Brain microvascular endothelial cell (primary cell): ENCODE measurements at regions not wholly inside any gene's neighbourhood (a gene's known extent, or its start where the extent isn't known, plus 50 kb on each side); places are given as distances from the start of the nearest gene placed in this dataset.

Experiments used
- DNase-seq: peaks from one replicate; pipeline ENCODE4 v3.0.0-alpha.2; 2020
- H3K27ac ChIP-seq: fragments of 250-450 bp; sonication (Bioruptor Pico); 2 replicates; pipeline ENCODE4 v1.5.1; 2020; ENCODE audit warnings: mild to moderate bottlenecking, moderate library complexity
- H3K27me3 ChIP-seq: fragments of 250-450 bp; sonication (Bioruptor Pico); replicated peaks from 2 replicates; pipeline ENCODE4 v1.5.1; 2020; ENCODE audit warnings: mild to moderate bottlenecking
- H3K36me3 ChIP-seq: fragments of 250-450 bp; sonication (Bioruptor Pico); replicated peaks from 2 replicates; pipeline ENCODE4 v1.5.1; 2020; ENCODE audit warnings: mild to moderate bottlenecking
- H3K4me3 ChIP-seq: 2 replicates; pipeline ENCODE4 v1.5.1; 2011; ENCODE audit warnings: low read depth, mild to moderate bottlenecking, control low read depth, low read length, moderate library complexity
- in situ Hi-C: cut with HindIII; loops from 2 replicates; pipeline ENCODE4 v1.10.0; 2017; ENCODE audit warnings: low sequenced_read_pairs, low pct_ligation_motif_present
- TF ChIP-seq, protein P1 (sequence below): IDR thresholded peaks from 2 replicates; pipeline ENCODE4 v1.5.1; 2011; ENCODE audit warnings: low read depth, mild to moderate bottlenecking, moderate library complexity, low read length, control low read depth, inconsistent platforms; ENCODE audit errors: missing control alignments

DNA sequence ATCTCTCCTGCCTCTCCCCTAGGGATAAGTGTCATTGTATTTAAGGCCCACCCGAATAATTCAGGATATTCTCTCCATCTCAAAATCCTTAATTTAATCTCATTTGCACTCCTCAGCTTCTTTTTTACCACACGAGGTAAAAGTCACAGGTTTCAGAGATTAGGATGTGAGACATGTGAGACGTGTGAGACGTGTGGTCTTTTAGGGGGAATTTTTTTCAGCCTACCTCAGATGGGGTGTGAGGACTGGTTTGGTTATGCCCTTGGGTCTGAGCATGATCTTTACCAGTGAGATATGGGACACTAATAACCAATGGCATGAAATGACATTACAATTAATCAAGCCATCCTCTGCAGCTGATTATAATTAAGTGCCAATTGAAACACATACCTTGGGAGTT, 324.2 kb downstream of the BMP2 start:
- H3K27ac ChIP-seq, result no peak overlapping the region
- no peaks in the 10 kb centered on the region for H3K36me3 ChIP-seq
- TF ChIP-seq, protein P1, sequence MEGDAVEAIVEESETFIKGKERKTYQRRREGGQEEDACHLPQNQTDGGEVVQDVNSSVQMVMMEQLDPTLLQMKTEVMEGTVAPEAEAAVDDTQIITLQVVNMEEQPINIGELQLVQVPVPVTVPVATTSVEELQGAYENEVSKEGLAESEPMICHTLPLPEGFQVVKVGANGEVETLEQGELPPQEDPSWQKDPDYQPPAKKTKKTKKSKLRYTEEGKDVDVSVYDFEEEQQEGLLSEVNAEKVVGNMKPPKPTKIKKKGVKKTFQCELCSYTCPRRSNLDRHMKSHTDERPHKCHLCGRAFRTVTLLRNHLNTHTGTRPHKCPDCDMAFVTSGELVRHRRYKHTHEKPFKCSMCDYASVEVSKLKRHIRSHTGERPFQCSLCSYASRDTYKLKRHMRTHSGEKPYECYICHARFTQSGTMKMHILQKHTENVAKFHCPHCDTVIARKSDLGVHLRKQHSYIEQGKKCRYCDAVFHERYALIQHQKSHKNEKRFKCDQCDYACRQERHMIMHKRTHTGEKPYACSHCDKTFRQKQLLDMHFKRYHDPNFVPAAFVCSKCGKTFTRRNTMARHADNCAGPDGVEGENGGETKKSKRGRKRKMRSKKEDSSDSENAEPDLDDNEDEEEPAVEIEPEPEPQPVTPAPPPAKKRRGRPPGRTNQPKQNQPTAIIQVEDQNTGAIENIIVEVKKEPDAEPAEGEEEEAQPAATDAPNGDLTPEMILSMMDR, result no peak
- in situ Hi-C loops, result no loop called here
- H3K4me3 ChIP-seq, result no peak overlapping the region
- no peaks in the 10 kb centered on the region for H3K27me3 ChIP-seq
- DNase-seq, result no peak

DNA sequence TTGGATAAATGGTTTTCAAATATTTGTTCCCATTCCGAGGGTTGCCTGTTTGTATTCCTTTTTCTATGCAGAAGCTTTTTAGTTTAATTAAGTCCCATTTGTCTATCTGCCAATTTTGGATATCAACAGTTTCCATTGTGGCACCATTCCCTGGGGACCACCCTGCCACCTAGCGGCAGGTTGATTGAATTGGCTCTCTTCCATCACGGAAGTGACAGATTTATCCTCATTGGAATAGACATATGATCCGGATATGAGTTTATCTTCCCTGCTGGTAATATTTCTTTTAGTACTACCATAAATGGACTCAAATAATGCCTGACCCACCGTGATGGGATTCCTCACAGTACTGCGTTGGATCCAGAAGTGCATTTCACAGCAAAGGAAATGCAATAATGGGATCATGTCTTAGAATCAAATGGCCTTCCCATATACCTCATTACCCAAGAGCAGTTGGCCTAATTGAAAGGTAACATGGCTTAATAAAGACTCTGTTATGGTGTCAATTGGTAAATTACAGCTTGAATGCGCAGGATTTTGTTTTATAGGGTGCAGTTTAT, 327.0 kb downstream of the BMP2 start:
- in situ Hi-C loops, result no loop called here
- no peaks in the 10 kb centered on the region for H3K36me3 ChIP-seq

DNA sequence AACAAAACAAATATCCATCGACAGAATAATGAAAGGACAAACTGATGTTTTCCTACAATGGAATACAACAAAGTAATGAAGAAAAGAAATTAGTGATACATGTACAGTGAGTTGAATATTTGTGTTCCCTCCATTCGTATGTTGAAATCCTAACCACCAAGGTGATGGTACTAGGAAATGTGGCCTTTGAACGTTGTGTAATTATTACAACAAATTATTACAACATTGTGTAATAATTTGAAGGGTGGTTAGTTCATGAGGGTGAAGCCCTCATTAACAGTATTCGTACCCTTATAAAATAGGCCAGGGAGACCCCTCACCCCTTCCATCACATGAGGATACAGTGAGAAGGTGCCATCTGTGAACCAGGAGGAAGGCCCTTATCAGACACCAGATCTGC, 339.4 kb downstream of the BMP2 start:
- in situ Hi-C loops, result no loop called here
- Histone ChIP-seq H3K36me3 (no peaks in the 10 kb centered on the region), H3K4me3 (no peak overlapping the region), H3K27ac (no peak overlapping the region), H3K27me3 (no peaks in the 10 kb centered on the region)
- DNase-seq, result no peak
- TF ChIP-seq, protein P1, result no peak

More for the DNA sequence above, 327.0 kb downstream of the BMP2 start:
- no peak overlapping the region for H3K27ac ChIP-seq
- no peaks in the 10 kb centered on the region for H3K27me3 ChIP-seq
- peak; percentile 5 for DNase-seq
- H3K4me3 ChIP-seq, result no peak overlapping the region
- TF ChIP-seq, protein P1, result peak; percentile 74

DNA sequence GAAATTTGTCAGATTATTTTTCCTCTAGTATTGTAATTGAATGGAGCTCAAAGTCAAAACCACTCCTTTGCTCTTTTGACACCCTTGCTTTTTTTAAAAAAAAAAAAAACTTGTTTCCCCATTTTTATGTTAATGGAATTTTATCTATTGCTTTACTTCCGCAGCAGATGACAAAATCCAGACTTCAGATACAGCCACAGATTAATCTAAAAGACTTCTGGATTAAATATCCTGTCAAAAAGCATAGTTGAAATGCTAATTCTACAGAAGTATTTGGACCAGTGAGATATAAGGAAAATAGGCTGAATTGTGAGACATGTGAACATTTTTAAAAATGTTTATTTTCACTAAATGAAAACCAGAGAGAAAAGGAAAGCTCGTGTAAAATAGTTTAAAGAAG, 341.4 kb downstream of the BMP2 start:
- TF ChIP-seq, protein P1, result no peak
- H3K27me3 ChIP-seq, result no peaks in the 10 kb centered on the region
- in situ Hi-C loops, result no loop called here
- no peak overlapping the region for H3K4me3 ChIP-seq
- no peaks in the 10 kb centered on the region for H3K36me3 ChIP-seq
- no peak overlapping the region for H3K27ac ChIP-seq
- DNase-seq, result no peak

DNA sequence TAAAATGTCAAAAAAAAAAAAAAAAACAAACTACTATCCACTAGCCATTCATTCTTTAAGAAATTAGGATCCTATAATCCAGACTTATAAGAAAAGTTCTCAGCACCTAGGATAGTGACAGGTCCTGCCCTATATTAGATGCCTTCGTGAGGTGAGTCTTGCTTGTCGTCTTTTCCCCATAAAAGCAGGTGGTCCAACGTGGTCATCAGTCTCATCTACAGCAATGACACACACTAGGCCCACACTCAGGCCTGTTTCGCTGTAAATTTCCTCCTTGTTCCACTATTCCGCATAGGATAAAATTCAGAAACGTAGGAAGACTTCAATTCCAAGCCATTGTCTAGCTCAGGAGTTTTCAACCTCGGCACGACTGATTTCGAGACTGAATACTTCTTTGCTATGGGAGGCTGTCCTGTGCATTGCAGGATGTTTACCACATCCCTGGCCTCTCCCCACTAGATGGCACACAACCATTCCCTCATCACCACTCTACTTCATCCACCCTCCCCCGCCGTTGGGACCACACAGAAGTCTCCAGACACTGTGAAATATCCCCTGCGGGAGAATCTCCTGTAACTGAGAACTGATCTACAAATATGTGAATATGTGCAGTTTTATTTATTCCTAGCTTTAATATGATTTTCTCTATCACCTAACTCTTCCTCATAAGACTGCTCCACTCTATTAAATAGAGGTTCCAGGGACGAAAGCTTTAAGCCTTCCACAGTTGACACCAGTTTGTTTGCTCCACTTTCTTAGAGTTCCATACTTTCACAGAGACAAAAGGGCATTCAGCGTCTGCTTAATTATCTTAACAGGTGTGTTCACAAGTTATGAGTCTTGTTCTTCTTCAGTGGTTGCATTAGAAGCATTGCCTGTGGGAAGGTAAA, 346.3 kb downstream of the BMP2 start:
- Histone ChIP-seq H3K36me3 (no peaks in the 10 kb centered on the region), H3K4me3 (no peak overlapping the region), H3K27ac (no peak overlapping the region), H3K27me3 (no peaks in the 10 kb centered on the region)
- DNase-seq, result peak; percentile 20
- in situ Hi-C loops, result no loop called here
- TF ChIP-seq, protein P1, result peak; percentile 69
